OCI-LY3 (cell line): ENCODE measurements at regions not wholly inside any gene's neighbourhood (a gene's known extent, or its start where the extent isn't known, plus 50 kb on each side); places are given as distances from the start of the nearest gene placed in this dataset.

Experiments
- CTCF ChIP-seq: fragments of 200-600, 300-600 bp; sonication (generic); IDR thresholded peaks from 2 replicates; pipeline ENCODE4 v1.5.1; 2014; ENCODE audit warnings: antibody characterized with exemption, low read length, low read depth
- EZH2phosphoT487 ChIP-seq: fragments of 200-600 bp; shearing (Covaris generic); IDR thresholded peaks from 2 replicates; pipeline ENCODE4 v1.6.1; 2018; ENCODE audit warnings: antibody characterized with exemption, mixed run types, low read depth

DNA sequence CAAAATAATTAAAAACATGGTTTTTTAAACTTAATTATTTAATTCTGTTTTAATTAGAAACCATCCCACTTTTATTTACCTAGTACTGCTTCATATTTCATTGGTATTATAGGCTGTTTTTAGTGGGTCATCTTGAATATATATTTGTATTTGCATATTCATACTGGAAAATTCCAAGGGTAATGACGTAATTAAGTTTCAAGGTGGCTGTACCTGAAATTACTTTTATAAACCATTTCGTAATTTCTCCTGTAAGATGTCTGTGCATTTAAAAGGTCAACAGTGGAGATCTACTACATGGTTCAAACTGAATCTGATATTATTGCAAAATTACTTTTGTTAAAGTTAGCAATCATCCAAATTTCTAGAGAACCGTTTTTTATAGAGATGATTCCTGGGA, 133.8 kb upstream of the NAALADL2 start:
- TF ChIP-seq CTCF (no peak), EZH2phosphoT487 (no peak)
